T1000 (cell line): ENCODE measurements at regions not wholly inside any gene's neighbourhood (a gene's known extent, or its start where the extent isn't known, plus 50 kb on each side); places are given as distances from the start of the nearest gene placed in this dataset.
"Not testable (repeated sequence)": the region's sequence is repeated elsewhere in the genome, so short reads cannot be mapped to it uniquely, and the experiment has no call there.

Experiments
- DNase-seq: peaks from one replicate; lab custom pipeline; 2025; ENCODE audit warnings: mixed read lengths; lab: John Stamatoyannopoulos, UW

DNA sequence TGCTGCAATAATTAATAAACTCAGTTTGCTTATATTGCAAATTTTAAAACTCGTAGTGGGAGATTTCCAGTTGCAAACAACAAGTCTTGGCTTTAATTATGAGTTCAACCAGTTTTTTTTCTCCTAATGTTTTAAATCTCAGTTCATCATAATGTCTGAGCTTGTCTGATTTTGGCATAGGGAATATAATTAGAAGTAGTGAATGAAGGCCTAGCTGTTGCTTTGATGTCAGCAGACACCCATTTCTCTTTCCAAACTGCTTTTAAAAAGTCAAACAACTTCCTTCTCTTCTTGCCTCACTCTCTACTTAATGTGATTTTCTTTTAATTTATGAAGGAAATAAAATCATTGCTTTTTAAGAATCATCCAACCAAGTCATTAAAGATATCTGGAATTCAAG, 1462.1 kb downstream of the DPP10 start:
- no peak for DNase-seq

DNA sequence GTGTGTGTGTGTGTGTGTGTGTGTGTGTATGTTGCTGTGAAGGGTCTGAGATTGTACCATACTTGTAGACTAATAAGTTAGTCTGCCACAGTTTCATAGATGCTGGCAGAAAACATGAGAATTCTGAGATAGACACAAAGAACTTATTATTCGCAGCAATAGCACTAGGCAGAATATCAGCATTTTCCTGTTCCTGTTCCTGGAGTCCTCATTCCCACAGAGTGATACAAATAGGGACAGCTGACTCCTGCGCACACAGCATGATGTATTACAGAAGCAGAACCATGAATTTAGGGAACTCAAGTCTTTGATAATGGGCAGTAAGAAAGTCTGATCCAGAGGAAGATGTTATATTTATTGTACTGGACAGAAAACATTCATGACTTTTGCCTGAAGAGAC, 1466.3 kb downstream of the DPP10 start:
- no peak for DNase-seq

DNA sequence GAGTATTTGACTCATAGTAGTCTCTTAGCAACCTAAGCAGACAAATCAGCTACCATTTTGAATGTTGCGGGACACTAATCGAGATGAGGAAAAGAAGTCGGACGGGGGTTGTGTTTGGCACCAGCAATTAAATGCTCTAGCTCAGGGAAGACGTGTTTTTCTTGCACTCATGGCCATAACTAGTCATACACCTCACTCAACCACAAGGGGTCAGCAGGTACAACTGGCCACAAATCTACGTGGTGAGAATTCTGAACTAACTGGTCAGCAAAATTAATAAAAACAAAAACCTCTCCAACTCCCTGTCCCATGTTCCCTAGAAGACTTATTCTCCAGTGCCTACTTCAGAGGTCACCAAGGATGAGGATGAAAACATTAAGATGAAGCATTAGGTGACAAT, 1467.8 kb downstream of the DPP10 start:
- no peak for DNase-seq

DNA sequence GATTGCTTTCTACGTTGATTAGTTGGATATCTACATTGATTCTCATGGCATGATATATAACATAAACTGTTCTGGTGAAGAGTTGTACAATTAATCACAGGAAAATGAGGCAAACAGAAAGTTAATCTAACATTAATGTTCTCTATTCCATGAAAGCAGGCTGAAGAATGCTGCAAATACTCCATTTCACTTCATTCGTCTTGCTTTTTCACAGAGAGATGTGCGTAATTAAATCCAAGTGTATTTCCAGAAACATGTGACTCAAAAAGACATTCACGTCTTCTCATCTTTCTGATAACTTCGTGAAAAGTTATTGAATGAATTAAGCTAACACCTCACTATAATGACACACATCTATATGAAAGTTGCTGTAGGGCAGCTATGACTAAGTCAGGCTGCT, 1471.5 kb downstream of the DPP10 start:
- no peak for DNase-seq

DNA sequence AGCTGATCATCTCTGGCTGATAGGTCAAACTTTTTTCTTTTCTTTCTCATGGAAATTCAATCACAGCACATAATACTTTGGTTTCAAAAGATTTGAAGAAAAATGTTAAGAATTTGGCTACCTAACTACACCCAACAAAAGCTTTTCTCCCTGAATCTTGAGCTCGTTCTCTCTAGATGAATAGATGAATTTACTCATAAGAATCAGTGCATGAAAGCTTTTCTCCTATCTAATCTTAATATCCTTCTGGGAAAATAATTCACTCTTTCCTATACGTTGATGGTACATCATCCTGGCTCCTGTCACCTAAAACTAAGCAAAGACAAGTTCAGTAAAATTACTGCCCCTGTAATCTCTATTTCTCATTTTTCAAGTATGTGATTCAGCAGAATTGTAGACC, 1479.1 kb downstream of the DPP10 start:
- DNase-seq = no peak

DNA sequence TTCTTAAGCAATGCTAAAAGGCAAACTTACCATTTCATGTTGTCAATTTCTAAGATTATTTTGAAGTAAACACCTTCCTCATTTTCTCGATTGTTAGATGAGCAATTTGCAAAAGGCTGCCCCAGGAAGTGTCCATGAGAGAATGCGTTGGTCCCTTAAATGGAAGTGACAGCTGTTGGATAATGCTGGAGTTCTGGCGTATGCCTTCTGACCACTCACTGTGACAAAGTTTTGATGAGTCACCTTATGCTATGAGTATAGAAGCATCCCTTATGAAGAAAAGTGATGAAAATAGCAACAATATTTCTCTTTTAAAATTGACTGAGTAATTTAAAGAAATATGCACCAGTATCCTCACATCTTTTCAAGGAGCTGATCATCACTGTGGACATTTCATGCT, 1497.5 kb downstream of the DPP10 start:
- no peak for DNase-seq

DNA sequence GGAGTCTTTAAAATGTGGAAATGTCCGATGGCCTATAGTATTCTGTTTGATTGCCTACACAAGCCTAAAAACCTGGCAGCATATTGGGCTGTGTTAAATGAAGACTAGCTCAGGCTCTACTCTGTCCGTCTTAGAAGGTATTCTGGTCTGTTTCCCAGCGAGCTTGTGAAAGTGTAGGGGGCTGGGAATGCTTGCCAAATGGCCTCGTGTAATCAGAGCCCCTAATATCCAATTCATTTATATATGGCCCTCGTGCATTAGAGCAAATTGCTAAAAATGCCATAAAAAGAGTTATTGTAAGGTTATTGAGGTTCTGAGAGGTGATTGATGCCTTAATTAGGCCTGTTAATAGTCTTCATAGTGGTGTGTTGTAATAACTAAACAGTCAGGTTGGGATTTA, 1500.4 kb downstream of the DPP10 start:
- DNase-seq = no peak

DNA sequence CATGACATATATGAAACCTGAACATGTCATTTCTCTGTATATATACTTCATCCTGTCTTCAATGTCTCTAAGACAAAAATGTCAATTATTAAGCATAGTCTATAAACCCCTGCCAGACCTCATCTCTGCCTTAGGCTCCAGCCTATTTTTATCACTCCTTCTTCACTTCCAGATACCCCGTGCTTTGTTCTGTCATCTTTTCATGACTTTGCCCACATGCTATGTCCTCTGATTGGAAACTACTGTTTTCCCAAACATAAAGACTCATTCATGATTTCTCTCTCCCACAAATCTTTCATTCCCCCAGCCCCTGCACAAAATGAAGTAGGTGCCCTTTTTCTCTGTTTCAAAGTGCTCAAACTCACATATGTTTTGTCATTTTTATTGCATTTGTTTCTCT, 1503.9 kb downstream of the DPP10 start:
- DNase-seq = no peak

DNA sequence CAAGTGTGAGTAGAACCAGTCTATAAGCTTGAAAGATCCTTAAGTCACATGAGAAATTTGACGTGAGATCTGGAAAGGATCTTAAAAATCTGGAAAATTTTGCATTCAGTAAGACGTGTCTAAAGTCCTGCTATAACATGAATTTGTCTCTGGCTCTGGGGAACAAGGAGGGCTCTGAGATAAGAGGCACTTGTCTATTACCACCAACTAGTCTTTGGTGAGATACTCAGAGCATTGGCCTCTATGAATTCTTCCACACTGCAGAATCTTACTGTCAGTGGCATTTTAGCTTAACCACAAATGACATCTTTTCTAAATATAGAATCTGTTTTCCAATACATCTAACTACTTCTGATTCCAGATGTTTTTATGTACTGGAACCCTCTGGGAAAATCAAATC, 1504.5 kb downstream of the DPP10 start:
- DNase-seq = no peak

DNA sequence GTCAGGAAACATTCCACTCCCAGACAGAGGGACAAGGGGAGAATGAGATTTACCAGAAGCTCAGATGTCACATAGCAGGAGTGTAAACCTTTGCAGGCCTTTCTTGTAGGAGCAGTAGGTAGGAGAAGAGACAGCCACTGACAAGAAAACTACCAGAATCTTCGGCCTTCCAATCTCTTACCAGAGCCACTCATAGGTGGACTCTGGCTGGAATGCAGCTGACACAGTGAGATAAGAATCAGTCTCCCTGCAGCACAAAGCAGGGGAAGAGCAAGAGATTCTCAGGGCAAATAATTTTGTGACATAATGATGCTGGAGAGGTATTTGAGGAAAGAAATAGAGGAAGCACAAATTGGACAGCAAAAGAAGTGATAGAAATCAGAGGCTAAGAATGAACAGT, 1534.5 kb downstream of the DPP10 start:
- DNase-seq = no peak

DNA sequence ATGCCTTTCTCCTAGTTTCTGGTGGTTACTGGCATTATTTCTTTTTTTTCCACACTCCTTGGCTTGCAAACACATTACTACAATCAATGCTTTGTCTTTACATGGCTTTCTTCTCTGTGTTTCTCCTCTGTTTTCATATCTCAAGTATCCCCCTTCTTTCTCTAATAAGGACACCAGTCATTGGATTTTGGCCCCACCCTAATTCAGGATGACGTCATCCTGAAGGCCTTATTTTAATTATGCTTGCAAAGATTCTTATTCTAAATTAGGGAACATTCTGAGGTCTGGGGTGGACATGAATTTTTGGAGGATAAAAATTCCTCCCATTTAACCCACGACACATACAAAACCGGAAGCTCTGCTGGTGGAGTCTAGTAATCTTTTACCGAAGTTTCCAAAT, 1556.6 kb downstream of the DPP10 start:
- DNase-seq = no peak

DNA sequence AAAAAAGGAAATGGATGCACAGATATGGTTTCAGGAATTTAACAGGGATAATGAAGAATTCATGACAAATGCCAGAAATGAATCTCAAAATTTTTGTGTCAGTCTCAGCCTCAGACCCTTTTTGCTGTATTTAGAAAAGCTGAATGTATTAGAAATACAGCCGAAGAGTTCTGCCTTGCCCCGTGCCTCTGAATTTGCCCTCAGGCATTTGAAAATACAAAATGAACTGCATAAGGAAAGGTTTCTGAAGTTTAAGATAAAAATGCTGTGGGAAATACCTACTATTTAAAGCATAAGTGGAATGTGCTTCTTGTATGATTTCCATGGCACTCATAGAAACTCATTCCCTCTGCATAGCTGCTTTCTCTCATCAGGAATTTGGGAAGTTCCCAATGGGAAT, 1580.6 kb downstream of the DPP10 start:
- no peak for DNase-seq

DNA sequence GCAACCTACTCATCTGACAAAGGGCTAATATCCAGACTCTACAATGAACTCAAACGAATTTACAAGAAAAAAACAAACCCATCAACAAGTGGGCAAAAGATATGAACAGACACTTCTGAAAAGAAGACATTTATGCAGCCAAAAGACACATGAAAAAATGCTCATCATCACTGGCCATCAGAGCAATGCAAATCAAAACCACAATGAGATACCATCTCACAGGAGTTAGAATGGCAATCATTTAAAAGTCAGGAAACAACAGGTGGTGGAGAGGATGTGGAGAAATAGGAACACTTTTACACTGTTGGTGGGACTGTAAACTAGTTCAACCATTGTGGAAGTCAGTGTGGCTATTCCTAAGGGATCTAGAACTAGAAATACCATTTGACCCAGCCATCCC, 1596.3 kb downstream of the DPP10 start:
- not testable (repeated sequence) for DNase-seq

DNA sequence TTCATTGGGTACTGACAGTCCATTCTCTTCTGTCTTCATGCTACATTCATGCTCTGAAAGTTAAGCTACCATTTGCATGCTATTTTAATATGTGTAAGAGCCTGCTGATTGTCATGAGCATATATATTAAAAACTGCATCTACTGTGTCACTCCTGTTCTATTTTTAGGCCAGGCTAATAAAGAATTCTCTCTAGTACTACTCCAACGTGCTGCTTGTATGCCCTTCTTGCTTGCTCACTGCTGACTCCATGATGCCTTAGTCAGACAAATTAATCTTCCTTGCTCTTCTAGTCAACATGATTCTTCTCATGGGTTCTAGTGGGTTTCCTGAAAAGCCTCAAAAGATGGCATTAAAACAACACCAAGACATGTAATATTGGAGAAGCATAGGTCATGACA, 1600.1 kb downstream of the DPP10 start:
- DNase-seq = no peak

DNA sequence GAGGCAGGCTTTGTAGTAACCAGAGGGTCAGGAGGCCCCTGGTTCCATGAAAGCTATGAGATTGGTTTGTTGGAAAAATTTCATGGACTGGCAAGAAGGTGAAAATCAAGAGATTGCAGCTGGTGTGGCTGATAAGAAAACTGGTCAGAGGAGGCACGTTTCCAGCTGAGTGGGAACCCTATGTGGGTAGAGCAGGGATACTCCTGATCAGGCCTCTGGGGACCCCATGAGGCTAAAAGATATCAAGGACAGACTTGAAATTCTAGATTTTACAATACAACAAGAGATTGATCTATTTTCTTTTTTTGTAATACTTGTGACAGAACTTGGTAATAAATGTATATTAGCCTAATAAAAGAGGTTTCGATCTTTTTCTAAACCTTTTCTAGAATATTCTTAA, 1615.1 kb downstream of the DPP10 start:
- DNase-seq = no peak

DNA sequence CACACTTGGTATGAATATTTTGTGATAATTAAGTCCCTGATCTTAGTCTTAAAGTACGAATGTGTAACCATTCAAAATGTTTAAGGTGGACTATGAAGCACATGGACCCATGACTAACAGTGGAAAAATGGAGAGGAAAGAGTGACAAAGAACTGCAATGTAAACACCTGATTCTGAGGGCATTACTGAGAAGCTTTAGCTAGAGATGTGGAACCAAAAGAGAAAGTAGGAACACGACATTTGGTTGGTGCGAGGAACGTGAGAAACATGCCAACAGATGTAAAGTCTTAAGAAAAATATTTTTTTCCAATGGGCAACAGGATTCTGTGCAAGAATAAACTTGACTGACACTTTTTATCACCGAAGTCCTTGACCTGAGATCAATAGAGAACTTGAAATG, 1618.6 kb downstream of the DPP10 start:
- DNase-seq = no peak

DNA sequence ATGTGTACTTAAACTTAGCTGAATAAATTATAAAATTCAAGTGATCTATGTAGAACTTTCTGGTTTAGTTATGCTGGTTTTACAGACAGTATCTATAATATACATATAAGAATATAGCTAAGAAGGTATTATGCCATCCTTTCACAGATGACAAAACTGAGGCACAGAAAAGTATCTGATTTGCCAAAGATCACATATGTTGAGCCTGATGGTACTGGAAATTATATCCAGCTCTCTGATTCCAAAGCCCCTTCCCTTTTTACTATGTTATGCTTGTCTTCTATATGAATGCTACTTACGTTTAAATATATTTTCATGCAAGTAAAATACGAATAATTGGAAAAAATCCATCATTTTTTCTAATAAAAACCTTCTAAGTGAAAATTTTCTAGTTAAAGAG, 1631.3 kb downstream of the DPP10 start:
- DNase-seq = no peak

DNA sequence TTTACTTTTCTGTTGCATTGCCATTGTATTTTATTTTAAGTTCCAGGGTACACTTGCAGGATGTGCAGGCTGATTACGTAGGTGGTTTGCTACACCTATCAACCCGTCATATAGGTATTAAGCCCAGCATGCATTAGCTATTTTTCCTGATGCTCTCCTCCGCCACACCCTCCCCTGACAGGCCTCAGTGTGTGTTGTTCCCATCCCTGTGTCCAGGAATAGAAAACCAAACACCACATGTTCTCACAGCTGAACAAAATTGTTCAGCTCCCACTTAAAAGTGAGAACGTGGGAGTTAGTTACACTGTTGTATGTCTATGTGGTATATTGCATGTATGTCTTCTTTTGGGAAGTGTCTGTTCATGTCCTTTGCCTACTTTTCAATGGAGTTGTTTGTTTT, 1631.7 kb downstream of the DPP10 start:
- no peak for DNase-seq

DNA sequence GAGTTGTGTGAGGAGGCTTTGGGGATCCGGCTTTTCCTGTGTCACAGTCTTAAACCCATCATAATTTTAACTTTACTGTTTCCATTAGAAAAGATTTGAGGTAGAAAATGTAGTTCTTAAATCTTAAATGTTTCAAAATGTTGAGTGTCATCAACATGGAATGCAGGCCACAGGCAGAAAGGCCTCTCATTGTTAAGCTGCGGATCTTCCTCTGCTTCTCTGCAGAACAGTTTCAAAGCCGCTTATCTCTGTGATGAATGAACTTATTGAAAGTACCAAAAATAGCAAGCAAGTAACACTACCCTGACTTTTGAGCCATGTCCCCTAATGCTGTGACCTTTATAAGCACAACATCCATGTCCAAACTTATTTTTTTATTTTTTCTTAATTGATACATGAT, 1645.8 kb downstream of the DPP10 start:
- no peak for DNase-seq

DNA sequence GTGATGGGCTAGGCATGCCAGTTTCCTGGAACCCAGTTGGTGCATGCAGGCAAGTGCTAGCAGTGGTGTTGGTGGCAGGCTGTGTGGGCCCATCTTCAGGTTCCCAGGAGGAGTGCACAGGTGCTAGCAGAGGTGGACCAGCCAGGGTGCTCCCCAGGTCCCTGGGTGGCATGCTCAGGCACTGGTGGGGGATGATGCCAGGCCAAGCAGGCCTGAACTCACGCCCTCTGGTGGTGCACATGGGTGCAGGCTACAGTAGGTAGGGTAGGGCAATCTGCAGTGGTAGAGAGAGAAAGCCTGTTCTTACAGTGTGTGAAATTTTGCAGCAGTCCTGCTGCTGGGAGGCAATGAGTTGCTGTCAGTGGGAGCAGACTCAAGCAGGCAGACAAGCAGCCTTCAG, 1651.8 kb downstream of the DPP10 start:
- DNase-seq = no peak

DNA sequence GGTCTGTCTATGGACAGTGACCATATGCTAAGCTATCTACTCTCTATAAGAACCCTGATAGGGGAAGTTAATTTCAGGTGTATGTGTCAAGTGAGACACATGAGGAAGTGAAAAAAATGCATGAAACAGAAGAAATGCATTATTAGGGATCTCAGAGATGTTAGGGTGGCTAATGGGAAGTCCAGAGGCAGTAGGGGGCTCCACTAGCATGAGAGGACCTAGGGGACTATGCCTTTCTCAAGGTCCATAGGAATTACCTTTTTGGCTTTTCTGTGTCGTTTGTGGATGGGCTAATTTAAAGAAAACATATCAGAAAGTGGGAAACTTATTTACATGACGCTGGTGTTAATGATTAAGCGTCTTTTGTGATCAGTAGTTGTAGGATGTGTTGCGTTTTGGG, 1653.2 kb downstream of the DPP10 start:
- DNase-seq = no peak

DNA sequence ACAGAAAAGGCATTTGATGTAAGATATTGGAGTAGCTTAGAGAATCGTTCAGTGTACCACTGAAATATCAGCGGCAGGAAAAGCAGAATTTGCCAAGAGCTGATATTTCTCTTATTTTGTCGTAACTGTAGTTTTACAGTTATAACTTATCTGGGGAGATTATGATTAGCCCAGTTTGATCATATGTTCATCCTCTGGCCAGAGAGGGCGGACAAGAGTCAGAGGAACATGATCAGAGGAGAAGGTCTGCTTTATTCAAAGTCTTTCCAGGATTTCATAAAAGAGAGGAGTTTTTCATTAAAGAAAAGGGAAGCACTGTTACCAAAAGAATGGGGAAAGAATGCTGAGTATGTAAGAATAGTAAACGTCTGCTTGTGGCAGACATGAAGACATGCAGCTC, 1655.6 kb downstream of the DPP10 start:
- no peak for DNase-seq

DNA sequence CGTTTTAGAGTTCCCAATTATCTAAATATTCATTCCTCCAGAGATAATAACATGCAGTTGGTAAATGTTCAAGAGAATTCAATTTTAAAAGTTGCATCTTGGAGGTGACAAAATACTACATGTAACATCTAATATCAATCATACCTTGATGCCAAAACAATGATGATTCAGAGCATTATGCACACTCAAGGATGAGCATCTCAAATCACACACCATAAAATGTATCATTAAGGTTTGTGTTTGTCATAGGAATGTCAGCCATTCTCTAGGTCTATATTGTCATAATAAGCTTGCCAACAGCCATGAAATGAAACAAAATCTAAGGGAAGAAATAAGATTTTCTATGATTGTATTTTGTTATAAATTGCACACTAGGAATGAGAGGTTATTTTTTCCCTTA, 1667.0 kb downstream of the DPP10 start:
- DNase-seq = no peak

DNA sequence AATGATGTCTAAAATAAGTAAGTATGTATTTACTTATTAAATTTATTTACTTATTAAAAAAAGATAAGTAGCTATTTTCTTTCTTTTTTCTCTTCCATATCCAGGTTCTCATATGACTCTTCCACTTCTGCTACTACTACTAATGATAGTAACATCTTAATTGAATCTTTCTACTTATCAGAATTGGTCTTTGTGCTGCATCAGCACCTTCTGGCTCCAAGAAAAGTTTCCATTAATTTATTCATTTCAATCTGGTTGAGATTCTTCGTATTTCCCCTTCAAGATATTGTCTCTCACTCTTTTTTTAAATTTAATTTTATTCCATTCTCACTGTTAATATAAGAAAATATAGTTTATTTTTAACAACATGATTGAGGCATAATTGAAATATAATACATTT, 1675.4 kb downstream of the DPP10 start:
- no peak for DNase-seq

DNA sequence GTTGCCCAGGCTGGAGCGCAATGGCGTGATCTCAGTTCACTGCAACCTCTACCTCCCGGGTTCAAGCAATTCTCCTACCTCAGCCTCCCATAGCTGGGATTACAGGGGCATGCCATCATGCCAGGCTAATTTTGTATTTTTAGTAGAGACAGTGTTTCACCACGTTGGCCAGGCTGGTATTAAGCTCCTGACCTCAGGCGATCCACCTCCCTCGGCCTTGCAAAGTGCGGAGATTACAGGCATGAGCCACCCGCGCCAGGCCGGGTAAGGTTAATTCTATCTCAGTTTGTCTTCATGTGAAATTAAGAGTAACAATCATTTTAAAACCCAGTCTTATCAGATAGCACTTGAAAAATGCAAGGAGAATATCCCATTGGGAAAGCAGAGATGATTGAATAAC, 1681.7 kb upstream of the DDX18 start:
- DNase-seq = no peak
